ENCODE measurements at regions not wholly inside any gene's neighbourhood (a gene's known extent, or its start where the extent isn't known, plus 50 kb on each side); places are given as distances from the start of the nearest gene placed in this dataset.

DNA sequence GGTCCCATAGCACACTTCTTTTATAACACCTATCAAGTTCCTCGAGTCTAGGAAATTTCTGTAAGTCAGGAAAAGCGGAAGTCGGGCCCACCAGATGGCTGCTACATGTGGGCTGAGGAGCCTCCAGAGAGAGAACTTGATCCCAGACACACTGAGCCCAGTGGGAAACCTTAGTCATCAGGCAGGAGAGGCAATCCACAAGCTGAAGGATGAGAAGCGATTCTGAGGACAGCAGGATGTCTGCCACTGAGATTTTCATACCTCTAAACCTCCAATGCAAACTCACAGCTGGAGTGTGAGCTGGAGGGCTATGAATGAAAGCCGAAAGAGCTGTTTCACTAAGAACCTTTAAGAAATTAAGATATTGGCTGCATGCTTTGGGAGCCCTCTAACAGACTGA, 52.6 kb upstream of the PDHA1 start:
- Mint-ChIP-seq H3K4me1 (ENCODE audit: low read depth) (no peaks in the 10 kb centered on the region), H3K9me3 (no peaks in the 10 kb centered on the region), H3K36me3 (ENCODE audit: low read depth) (no peaks in the 10 kb centered on the region), H3K27me3 (ENCODE audit: insufficient read depth) (no peaks in the 10 kb centered on the region; the same call in 1 of the 2 replicates), H3K4me3 (no peak overlapping the region), H3K27ac (no peak overlapping the region)
- DNase-seq: no peak
- TF ChIP-seq, protein P1, sequence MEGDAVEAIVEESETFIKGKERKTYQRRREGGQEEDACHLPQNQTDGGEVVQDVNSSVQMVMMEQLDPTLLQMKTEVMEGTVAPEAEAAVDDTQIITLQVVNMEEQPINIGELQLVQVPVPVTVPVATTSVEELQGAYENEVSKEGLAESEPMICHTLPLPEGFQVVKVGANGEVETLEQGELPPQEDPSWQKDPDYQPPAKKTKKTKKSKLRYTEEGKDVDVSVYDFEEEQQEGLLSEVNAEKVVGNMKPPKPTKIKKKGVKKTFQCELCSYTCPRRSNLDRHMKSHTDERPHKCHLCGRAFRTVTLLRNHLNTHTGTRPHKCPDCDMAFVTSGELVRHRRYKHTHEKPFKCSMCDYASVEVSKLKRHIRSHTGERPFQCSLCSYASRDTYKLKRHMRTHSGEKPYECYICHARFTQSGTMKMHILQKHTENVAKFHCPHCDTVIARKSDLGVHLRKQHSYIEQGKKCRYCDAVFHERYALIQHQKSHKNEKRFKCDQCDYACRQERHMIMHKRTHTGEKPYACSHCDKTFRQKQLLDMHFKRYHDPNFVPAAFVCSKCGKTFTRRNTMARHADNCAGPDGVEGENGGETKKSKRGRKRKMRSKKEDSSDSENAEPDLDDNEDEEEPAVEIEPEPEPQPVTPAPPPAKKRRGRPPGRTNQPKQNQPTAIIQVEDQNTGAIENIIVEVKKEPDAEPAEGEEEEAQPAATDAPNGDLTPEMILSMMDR (IDR thresholded peaks at IDR 0.05): no peak

DNA sequence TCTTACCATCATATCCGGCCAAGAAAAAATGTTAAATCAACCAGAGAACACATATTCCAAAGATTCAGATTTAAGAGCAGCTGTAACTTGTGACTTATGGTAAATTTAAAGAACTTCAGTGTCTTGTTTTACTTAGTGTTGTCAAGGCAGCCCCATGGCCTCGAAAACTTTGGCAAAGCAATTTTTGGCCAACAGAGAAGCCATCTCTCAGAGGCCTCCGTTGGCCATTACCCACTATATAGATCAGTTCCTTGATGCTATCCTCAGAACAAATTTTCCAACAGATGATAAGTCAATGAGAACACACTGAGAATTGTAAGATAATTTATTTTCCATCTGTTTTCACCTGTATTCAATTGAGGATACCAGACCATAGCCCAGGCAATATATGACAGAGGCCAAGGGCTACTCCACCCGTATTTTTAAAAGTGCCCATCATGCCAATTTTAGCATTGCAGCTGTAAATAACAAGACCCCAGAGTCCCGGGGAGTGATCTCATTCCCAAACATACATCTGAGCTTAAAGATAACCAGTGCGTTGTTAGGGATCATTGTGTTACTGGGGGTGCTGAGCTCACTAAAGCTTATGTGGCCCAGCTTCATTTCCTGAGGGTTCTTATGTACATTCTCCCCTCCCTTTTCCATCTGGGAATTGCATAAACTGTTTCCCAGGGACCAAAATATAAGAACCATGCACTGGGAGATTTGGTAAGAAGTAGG, 50.0 kb upstream of the PDHA1 start:
- no peaks in the 10 kb centered on the region for H3K4me1 Mint-ChIP-seq (ENCODE audit: low read depth)
- no peak overlapping the region for H3K27ac Mint-ChIP-seq
- no peak for DNase-seq
- TF ChIP-seq, protein P1 (IDR thresholded peaks at IDR 0.05): no peak
- no peaks in the 10 kb centered on the region for H3K9me3 Mint-ChIP-seq
- H3K4me3 Mint-ChIP-seq: no peak overlapping the region
- no peaks in the 10 kb centered on the region for H3K36me3 Mint-ChIP-seq (ENCODE audit: low read depth)
- no peaks in the 10 kb centered on the region; the same call in 1 of the 2 replicates for H3K27me3 Mint-ChIP-seq (ENCODE audit: insufficient read depth)
